ENCODE measurements at regions not wholly inside any gene's neighbourhood (a gene's known extent, or its start where the extent isn't known, plus 50 kb on each side); places are given as distances from the start of the nearest gene placed in this dataset.

- Histone ChIP-seq H3K27ac (ENCODE audit: insufficient read length, low read depth, low read length) (no peak overlapping the region), H4K5ac (ENCODE audit: insufficient read length, low read depth, low read length) (no peak overlapping the region), H3K18ac (ENCODE audit: insufficient read length, low read depth, low read length) (no peak overlapping the region), H3K4me2 (ENCODE audit: insufficient read depth, insufficient read length, low read length) (no peak overlapping the region), H4K20me1 (ENCODE audit: control insufficient read depth, insufficient read depth, insufficient read length) (no peaks in the 10 kb centered on the region), H3K14ac (ENCODE audit: insufficient read depth, low read length) (no peak overlapping the region), H2AK5ac (ENCODE audit: insufficient read length, low read length) (no peak overlapping the region), H2BK5ac (ENCODE audit: insufficient read length, low read length) (no peak overlapping the region), H3T11ph (ENCODE audit: low read length) (no peak overlapping the region), H2AFZ (ENCODE audit: low read length) (peak overlapping the region; percentile 56), H3K9me3 (ENCODE audit: control insufficient read depth, low read depth, low read length) (no peaks in the 10 kb centered on the region), H2BK15ac (ENCODE audit: low read depth, low read length) (no peak overlapping the region), H3K4me1 (ENCODE audit: insufficient read depth, low read length) (no peaks in the 10 kb centered on the region), H4K91ac (ENCODE audit: insufficient read length, low read depth, low read length) (no peak overlapping the region), H3K79me1 (ENCODE audit: insufficient read depth, low read depth, low read length, poor library complexity, severe bottlenecking) (no peaks in the 10 kb centered on the region), H2BK20ac (ENCODE audit: low read depth, low read length, poor library complexity, severe bottlenecking) (no peak overlapping the region), H3K79me2 (ENCODE audit: insufficient read depth, low read length) (no peaks in the 10 kb centered on the region), H3K27me3 (ENCODE audit: insufficient read depth, low read length) (no peaks in the 10 kb centered on the region), H2BK12ac (ENCODE audit: insufficient read length, low read depth, low read length) (no peak overlapping the region), H3K23me2 (ENCODE audit: insufficient read length, low read depth, low read length, poor library complexity, severe bottlenecking) (no peaks in the 10 kb centered on the region), H4K8ac (replicated peaks; ENCODE audit: insufficient read length, low read depth, low read length) (no peak overlapping the region), H2BK120ac (ENCODE audit: low read depth, low read length, poor library complexity, severe bottlenecking) (peak overlapping the region; percentile 1), H3K4ac (ENCODE audit: low read depth, low read length) (no peak overlapping the region), H3K9ac (ENCODE audit: extremely low read depth, insufficient read length, low read length) (no peak overlapping the region), H3K56ac (ENCODE audit: insufficient read length, low read depth, low read length) (no peak overlapping the region), H3K23ac (ENCODE audit: insufficient read length, low read depth, low read length) (no peak overlapping the region)
- Mint-ChIP-seq H3K9me3 (no peaks in the 10 kb centered on the region; a peak in 2 of 5 replicates), H3K27ac (peak overlapping the region in 1 of 3 experiments; percentile 87; a peak in 1 of 7 replicates), H3K27me3 (ENCODE audit: low read depth) (no peaks in the 10 kb centered on the region), H3K36me3 (ENCODE audit: insufficient read depth in 1 of 3, low read depth in 3 of 3) (peaks cover 0 to 4% (median 0%) of the 10 kb centered on the region in 3 experiments; a peak in 1 of 7 replicates), H3K4me3 (no peak overlapping the region), H3K4me1 (peaks cover 20 to 24% of the 10 kb centered on the region in 2 experiments)
- no peak for TF ChIP-seq CTCF (conservative IDR thresholded peaks at IDR 0.05)
- no CpG with 5 or more reads among the region's 10 CpGs for WGBS (ENCODE audit: extremely low coverage, insufficient read length, low lambda C conversion rate)
- DNase-seq = no peak
Measured at GRCh38 chr13:76790980-76791819, 95.0 kb downstream of the KCTD12 start.
